NCI-H774 (cell line): ENCODE measurements at regions not wholly inside any gene's neighbourhood (a gene's known extent, or its start where the extent isn't known, plus 50 kb on each side); places are given as distances from the start of the nearest gene placed in this dataset.
"Not testable (repeated sequence)": the region's sequence is repeated elsewhere in the genome, so short reads cannot be mapped to it uniquely, and the experiment has no call there.

Experiments used
- DNase-seq: peaks from one replicate; lab custom pipeline; 2025; lab: John Stamatoyannopoulos, UW

GRCh38 chr4:64967286-64967685 is 558.0 kb upstream of the TECRL start:
- DNase-seq: no peak

DNA sequence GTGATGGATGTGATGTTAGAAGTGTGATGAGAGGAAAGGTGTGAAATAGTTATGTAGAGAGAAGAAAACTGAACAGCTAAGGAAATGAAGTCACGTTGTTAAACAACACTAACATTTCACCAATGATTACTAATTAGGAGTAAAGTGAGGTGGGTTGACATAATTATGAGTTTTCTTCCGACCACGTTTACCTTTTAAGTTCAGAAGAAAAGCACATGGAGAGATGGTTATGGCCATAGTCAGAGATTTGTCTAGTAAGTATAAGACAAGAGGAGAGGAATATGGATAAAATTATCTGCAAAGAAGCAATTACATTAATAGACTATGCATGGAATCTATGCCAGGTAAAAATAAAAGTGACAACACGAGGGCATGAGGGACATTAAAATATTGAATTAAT is 551.3 kb upstream of the TECRL start:
- no peak for DNase-seq

DNA sequence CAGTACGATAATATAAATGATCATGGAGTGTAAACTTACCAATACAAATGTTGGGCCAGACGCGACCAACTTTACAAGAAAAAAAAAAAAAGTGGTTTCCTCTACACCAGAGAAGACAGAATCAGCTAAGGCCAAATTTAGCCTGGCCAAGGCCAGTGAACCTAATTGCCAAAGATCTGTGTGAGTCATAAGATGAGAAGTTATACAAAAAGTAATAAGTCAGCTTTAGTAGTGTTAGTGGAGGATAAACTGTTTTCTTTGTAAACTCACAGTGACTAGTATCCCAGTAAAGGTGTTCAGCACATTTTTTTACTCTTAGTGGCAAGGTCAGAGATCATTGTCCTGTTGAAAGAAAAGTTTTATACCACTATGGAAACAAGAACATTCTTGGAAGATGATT is 531.4 kb upstream of the TECRL start:
- DNase-seq: no peak

DNA sequence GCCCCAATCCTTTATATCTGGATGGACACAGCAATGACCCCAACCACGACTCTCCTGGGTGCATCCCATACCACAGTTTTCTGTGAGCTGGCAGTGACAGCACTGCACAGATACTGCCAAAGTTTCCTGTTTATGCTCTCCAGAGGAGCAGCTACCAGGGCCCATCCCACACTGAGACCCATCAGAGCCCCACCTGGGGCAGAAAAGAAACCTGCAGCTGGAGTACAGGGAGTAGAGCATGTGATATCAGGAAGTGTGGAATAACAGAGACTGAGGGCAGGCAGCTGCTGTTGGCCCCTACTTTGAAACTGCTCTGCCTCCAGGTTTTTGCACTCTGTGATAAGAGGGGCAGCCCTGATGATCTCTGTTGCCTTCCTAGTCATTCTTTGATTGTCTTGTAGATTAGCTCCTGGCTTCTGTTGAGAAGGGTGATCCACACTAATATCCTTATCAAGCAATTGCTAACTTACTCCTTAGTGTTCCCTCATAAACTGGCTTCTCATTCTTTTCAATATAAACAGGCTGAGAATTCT is 526.3 kb upstream of the TECRL start:
- DNase-seq: no peak

DNA sequence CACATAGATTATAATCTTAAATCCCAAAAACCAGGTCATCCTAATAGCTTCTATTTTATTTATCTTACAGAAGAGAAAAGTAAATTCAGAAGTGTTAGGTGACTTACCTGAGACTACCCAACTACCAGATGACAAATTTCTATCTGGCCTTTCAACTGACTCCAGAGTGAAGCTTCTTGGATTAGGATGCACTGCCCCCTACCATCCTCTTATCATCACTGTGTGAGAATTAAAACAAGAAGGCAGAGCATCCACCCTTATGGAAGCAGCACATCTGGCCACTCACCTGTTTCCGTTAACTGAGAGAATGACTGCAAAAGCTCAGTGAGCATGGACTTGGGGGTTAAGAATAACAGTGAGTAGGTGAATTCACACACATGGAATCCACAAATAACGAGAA is 502.6 kb upstream of the TECRL start:
- no peak for DNase-seq

DNA sequence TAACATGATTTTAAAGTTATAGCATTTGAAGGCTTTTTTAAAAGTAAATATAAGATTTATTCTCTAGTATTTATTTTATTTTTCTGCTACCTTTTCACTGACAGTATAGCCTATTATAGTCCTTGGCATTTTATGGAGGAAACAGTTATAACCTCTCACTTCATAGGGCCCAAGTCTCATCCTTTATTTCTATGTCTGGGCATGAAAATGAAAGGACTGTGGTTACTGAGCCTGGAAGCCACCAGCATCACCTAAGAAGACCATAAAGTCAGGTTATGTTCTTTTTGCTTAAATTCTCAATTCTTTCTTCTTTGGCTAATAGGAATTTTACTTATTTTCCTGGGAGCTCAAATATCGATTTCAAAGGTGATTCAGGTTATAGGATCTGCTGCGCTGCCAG is 494.7 kb upstream of the TECRL start:
- no peak for DNase-seq

DNA sequence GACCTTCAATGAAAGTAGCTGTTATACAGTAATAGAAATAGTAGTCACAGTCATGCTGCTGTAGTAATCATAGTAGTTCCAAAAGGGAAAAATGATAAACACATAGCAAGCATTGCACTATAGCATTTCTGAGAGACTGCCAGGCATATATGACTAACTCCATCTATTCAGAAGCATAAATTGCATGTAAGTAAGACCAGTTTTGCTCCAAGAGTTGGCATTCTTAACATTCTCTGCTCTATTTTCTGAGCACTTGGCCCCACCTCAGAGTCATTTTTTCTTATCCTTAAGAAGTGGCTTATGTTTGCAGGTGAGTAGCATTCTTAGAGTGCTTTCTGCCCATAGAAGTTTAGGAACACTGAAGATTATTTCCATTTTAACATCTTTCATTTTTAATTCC is 490.3 kb upstream of the TECRL start:
- no peak for DNase-seq

DNA sequence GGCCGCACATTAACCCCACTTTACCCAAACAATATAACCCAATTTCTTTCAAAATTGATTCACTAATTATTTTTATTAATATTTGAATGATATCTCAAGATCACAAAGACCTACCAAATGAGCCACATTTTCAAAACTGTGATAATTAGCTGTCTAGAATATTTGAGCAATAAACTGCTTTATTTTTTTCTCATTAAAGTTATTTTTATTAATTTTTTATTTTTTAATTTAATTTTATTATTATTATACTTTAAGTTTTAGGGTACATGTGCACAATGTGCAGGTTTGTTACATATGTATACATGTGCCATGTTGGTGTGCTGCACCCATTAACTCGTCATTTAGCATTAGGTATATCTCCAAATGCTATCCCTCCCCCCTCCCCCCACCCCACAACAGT is 489.8 kb upstream of the TECRL start:
- DNase-seq: not testable (repeated sequence)

DNA sequence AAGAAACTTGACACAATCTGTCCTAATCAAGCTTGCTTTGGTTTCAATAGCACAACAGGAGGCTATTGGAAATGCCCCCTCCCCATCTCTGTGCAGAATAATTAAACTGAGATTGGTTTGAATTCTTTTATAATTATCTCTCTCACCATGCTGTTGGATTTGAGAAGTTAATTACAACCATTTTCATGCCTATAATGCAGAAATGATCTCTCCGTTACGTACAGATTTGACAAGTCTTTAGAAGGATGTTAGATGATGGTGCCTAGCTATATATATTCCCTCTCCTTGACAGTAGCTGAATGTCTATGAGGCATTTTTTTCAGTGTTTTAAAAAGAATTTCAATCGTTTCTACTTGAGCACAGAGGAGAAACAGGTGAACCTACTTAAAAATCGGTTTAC is 488.4 kb upstream of the TECRL start:
- no peak for DNase-seq

DNA sequence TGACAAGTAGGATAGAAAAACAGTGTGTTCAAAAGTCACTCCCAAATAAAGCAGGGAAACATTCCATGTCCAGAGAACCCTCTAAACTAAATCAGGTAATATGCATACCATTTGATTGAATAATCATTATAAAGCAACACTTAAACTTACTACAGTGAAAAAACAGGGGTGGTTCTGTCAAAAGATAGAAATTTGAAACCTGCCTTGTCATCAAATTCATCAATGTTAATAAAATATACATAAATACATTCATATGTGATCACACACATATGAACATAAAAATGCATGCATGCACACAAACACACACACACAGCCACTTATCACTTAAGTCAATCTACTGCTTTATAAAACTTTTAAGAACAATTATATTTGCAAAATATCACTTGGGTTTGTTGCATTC is 485.8 kb upstream of the TECRL start:
- DNase-seq: no peak

DNA sequence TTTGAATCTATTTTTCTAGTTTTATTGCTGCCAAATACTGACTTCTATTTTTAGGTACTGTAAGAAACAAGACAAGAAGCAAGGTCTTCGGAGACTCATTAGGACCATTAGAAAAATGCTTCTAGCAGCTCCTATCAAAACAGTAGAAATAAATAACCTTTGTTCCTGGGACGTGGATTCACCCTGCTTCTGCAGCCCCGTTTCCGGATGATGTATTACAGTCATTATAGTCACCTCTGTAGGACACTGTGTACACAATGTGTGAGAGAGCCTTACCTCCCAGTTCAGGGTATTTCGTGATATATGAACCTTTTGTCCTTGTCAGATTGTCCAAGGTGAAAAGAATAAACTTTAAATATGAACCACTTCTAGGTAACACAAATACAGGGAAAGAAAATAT is 484.0 kb upstream of the TECRL start:
- no peak for DNase-seq

DNA sequence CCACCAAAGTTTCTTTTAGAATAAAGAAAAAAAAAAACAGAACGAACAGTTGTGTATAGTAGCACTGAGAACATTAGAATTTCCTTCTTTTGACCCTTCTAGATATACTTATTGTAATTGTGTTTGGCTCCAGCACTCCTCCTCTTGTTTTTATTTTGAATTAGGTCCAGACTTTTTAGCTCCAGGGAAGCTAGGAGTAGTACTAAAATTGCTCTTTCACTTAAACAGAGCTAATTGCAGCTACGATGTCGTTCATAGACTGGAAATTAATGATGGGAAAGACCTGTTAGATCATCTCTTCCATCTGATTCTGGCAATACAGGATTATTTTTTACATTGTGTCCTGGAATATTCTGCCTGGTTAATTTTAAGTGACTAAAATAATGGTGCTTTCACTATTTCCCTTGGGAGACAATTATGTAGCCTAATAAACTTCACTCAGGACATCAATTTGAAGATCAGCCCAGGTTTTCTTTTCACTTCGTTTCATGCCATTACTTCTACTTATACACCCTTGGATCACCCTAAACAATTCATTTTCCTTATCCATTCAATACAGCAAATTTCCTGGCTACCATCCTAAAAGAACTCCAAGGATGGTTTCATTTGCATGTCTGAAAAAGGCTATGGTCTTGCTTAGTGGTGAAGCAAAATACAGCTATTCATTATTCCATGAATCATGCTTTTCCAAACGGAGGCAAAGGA is 480.8 kb upstream of the TECRL start:
- no peak for DNase-seq

- DNase-seq: no peak
Observed at GRCh38 chr4:64883087-64883807, 474.0 kb upstream of the TECRL start.

- DNase-seq: no peak
Observed at GRCh38 chr4:64882311-64883086, 473.2 kb upstream of the TECRL start.

DNA sequence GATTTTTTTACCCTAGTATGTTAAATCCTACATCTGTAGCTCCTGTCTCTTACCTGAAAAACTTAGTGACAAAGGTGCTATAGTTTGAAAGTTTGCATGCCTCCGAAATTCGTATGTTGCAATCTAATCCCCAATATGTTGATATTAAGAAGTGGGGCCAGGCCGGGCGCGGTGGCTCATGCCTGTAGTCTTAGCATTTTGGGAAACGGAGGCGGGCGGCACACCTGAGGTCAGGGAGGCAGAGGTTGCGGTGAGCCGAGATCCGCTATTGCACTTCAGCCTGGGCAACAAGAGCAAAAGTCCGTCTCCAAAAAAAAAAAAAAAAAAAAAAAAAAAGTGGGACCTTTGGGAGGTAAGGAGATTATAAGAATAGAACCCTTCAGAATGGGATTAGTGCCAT is 471.3 kb upstream of the TECRL start:
- DNase-seq: no peak

DNA sequence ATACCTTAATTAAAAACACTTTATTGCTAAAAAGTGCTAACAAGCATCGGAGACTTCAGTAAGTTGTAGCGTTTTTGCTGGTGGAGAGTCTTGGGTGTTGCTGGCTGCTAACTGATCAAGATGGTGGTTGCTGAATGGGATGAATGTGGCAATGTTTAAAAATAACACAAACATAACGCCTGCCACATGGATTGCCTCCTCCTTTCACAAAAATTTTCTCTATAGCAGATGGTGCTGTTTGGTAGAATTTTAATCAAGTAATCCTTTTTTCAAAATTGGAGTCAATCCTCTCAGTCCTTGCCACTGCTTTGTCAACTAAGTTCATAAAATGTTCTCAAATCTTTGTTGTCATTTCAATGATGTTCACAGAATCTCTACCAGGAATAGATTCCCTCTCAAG is 466.8 kb upstream of the TECRL start:
- DNase-seq: no peak

DNA sequence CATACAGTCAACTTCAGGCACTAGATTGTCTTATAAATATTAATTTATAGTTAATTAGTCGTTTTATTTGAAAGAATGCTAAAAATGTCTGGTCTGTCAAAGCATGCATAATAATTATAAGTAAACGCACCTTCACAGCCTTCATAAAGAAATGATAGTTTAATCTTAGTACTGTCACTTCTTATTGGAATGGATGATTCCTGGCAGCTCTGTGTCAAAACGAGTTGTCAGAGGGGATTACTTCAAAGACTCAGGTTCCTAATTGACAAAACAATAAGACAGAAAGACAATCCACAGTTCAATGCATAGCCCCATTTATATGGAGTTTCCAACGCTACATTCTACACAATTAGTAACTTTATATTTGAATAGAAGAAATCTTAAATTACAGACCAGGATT is 461.3 kb upstream of the TECRL start:
- DNase-seq: no peak

DNA sequence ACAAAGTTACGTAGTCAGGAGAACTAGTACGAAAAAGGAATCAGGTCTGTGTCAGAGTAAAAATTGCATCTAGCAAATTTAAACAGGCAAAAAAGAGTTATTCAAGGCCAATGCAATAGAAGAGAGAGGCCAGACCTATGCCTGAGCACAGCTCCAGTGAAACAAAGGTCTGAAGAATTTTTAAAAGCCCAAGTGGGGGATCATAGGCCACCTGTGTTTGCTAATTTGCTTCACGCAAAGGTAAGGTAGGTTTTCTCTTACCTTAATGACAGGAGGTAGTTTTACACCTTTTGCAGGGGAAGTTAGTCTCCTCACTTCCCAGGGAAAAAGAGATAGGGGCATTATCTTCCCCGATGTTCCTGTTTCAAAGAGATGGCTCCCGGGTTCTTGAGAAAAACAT is 448.6 kb upstream of the TECRL start:
- DNase-seq: no peak

DNA sequence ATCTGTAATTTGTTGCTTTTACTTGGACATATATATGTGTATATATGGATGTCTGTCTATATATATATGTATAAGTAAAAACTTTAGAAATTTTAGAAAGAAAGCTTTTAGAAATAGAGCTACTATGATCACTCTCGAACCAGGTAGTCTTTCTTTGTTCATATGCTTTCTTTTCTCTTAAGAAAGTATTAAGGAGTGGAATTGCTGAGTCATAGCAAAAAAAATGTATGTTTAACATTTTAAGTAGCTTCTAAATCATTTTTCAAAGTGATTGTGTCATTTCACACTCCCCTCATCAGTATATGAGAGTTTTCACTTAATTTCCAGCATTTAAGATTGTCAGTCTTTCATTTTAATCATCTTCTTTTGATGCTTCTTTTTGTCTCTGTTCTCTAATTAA is 447.9 kb upstream of the TECRL start:
- DNase-seq: no peak

DNA sequence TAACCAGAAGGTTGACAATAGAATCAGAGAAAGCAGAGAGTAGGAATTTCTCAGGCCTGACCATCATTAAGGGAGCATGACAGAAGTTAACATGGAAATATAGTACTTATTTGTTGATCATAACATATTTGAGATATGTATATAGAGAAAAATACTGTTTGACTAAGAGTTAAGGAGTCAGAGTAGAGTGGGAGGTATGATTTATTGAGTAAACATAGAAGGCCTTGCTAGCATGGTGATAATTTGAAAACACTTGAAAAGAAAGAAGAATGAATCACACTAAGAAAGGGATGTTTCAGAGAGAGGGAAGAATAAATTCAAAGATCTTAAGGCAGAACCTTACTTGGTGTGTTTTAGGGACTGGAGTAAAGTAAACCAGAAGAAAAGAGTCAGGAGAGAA is 437.2 kb upstream of the TECRL start:
- no peak for DNase-seq

DNA sequence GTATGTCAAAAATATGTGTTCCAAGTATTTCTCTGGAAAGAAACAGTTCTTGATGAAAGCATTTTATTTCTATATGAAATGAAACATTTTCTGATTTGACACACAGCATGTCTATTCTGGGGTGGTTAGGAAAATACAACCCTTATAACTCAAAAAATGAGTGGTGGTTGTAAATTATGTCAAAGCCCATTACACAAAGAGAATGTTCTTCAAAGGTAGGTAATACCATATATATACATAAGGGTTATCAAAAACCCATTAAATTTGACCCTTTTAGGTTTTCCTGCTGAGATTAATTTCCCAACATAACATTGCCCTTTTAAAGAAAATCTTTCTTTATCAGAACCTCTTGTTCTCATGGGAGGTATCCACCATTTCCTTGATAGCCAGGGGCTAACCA is 420.5 kb upstream of the TECRL start:
- no peak for DNase-seq

DNA sequence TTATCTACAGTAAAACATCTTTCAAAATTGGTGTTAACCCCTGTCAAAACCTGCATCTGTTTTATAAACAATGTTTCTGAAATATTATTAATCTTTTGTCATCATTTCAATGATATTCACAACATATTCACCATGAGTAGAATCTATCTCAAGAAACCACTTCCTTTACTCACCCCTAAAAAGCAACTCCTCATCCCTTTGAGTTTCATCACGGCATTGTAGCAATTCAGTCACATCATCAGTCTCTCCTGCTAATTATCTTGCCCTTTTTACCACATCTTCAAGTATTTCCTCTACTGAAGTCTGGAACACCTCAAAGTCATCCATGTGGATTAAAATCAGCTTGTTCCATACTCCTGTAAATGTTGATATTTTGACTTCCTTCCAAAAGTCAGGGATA is 415.3 kb upstream of the TECRL start:
- no peak for DNase-seq

GRCh38 chr4:64822405-64822804 is 413.2 kb upstream of the TECRL start:
- no peak for DNase-seq
